ENCODE measurements at regions not wholly inside any gene's neighbourhood (a gene's known extent, or its start where the extent isn't known, plus 50 kb on each side); places are given as distances from the start of the nearest gene placed in this dataset.
"Not testable (repeated sequence)": the region's sequence is repeated elsewhere in the genome, so short reads cannot be mapped to it uniquely, and the experiment has no call there.

GRCh38 chr1:29798699-29799566 is 562.6 kb downstream of the PTPRU start:
- no peak for DNase-seq

GRCh38 chr1:29797125-29797524 is 560.8 kb downstream of the PTPRU start:
- DNase-seq: not testable (repeated sequence)

- DNase-seq: not testable (repeated sequence)
These were observed 559.6 kb downstream of the PTPRU start for GRCh38 chr1:29795965-29796364.

- no peak for DNase-seq
These were observed 557.5 kb downstream of the PTPRU start for GRCh38 chr1:29793653-29794348.

GRCh38 chr1:29793101-29793546 is 556.8 kb downstream of the PTPRU start:
- DNase-seq: peak; percentile 61

- DNase-seq: no peak
These were observed 553.6 kb downstream of the PTPRU start for GRCh38 chr1:29789910-29790247.

- no peak for DNase-seq
These were observed 553.0 kb downstream of the PTPRU start for GRCh38 chr1:29789221-29789909.

- DNase-seq: no peak
These were observed 550.7 kb downstream of the PTPRU start for GRCh38 chr1:29786791-29787732.

GRCh38 chr1:29786195-29786594 is 549.9 kb downstream of the PTPRU start:
- DNase-seq: no peak

GRCh38 chr1:29785554-29785953 is 549.2 kb downstream of the PTPRU start:
- no peak for DNase-seq

GRCh38 chr1:29785137-29785527 is 548.8 kb downstream of the PTPRU start:
- DNase-seq: no peak

GRCh38 chr1:29784276-29785136 is 548.2 kb downstream of the PTPRU start:
- no peak for DNase-seq

GRCh38 chr1:29783508-29784275 is 547.4 kb downstream of the PTPRU start:
- DNase-seq: no peak

- no peak for DNase-seq
These were observed 546.7 kb downstream of the PTPRU start for GRCh38 chr1:29782846-29783507.

GRCh38 chr1:29779146-29779545 is 542.8 kb downstream of the PTPRU start:
- no peak for DNase-seq

GRCh38 chr1:29777522-29777921 is 541.2 kb downstream of the PTPRU start:
- no peak for DNase-seq

- DNase-seq: no peak
These were observed 538.0 kb downstream of the PTPRU start for GRCh38 chr1:29774355-29774754.

GRCh38 chr1:29772584-29773100 is 536.3 kb downstream of the PTPRU start:
- DNase-seq: no peak

GRCh38 chr1:29767769-29768425 is 531.6 kb downstream of the PTPRU start:
- no peak for DNase-seq

Measured in GDM1 (cell line).